HCT116 (cell line): ENCODE measurements at regions not wholly inside any gene's neighbourhood (a gene's known extent, or its start where the extent isn't known, plus 50 kb on each side); places are given as distances from the start of the nearest gene placed in this dataset.

Source experiments
- ATAC-seq: fragments of 200-7000 bp; cut with Tn5 transposase; 2 replicates; pipeline ENCODE4 v1.9.1; 2020; ENCODE audit warnings: mild to moderate bottlenecking, moderate library complexity
- BruUV-seq: library from RNA; stranded (reverse); fragments of 400-500 nt; replicated peaks from 2 replicates; lab custom pipeline; 2021; lab: Mats Ljungman, UMichigan
- CTCF ChIA-PET: fragments of 300-600 bp; sonication (Branson Sonifier 250); formaldehyde crosslinking; loops from one replicate; lab custom pipeline; 2021; ENCODE audit warnings: antibody characterized with exemption; lab: Charles Lee
- POLR2A ChIA-PET: fragments of 300-600, 350-600 bp; sonication (Branson Sonifier 250); formaldehyde crosslinking; loops from one replicate; lab custom pipeline; 2021; ENCODE audit warnings: antibody characterized with exemption; lab: Charles Lee
- RAD21 ChIA-PET, 2 experiments: fragments of 300-600 bp; sonication (Branson Sonifier 250); formaldehyde crosslinking; loops; one replicate each; lab custom pipeline; 2023; ENCODE audit warnings: low total read pairs in 2 of 2; ENCODE audit not compliant: uncharacterized antibody in 2 of 2, unreplicated experiment in 2 of 2, low non-redundant PET in 1 of 2; lab: Charles Lee
- DNase-seq: peaks from one replicate; pipeline ENCODE4 v3.0.0-alpha.2; 2010; ENCODE audit warnings: low read depth, low spot score
- H2AFZ ChIP-seq: fragments of 200-600 bp; shearing (Covaris generic), sonication (generic); 2 replicates; pipeline ENCODE4 v1.6.1; 2017; ENCODE audit warnings: low read depth, mixed run types, mixed read lengths, antibody characterized with exemption, low read length; ENCODE audit not compliant: poor library complexity, severe bottlenecking
- H3K27ac ChIP-seq: 2 replicates; pipeline ENCODE4 v1.5.1; 2012; ENCODE audit warnings: low read depth, low read length
- H3K27me3 ChIP-seq: fragments of 200-600 bp; sonication (generic); 2 replicates; pipeline ENCODE4 v1.6.1; 2016; ENCODE audit warnings: mixed run types, low read length, mixed read lengths; ENCODE audit not compliant: insufficient read depth
- H3K36me3 ChIP-seq, 2 experiments: fragments of 200-500 bp in 1 of 2; fragments of 200-600 bp in 1 of 2; sonication (Bioruptor generic) in 1 of 2; sonication (generic) in 1 of 2; 2 replicates each; pipeline versions ENCODE4 v1.5.1 to v1.6.1; 2014 to 2016; ENCODE audit warnings: low read length in 2 of 2, inconsistent platforms in 1 of 2, mixed read lengths in 1 of 2, mixed run types in 1 of 2; ENCODE audit not compliant: insufficient read depth in 2 of 2, control insufficient read depth in 1 of 2
- H3K4me1 ChIP-seq, 2 experiments: fragments of 200-600 bp in 1 of 2; sonication (generic) in 1 of 2; 2 replicates each; pipeline versions ENCODE4 v1.5.1 to v1.6.1; 2012 to 2017; ENCODE audit warnings: low read length in 2 of 2, inconsistent platforms in 1 of 2, mild to moderate bottlenecking in 1 of 2, mixed read lengths in 1 of 2, mixed run types in 1 of 2, moderate library complexity in 1 of 2; ENCODE audit not compliant: insufficient read depth in 2 of 2, control insufficient read depth in 1 of 2
- H3K4me2 ChIP-seq: fragments of 200-600 bp; sonication (generic); 2 replicates; pipeline ENCODE4 v1.6.1; 2017; ENCODE audit warnings: mixed run types, low read length, mixed read lengths
- H3K4me3 ChIP-seq, 2 experiments: fragments of 200-600 bp in 1 of 2; sonication (generic) in 1 of 2; replicated peaks in 1 of 2; 2 replicates each; pipeline ENCODE4 v1.5.1; 2011 to 2016; ENCODE audit warnings: low read length in 2 of 2, control low read depth in 1 of 2, low read depth in 1 of 2, mild to moderate bottlenecking in 1 of 2, mixed read lengths in 1 of 2, mixed run types in 1 of 2
- H3K79me2 ChIP-seq: fragments of 200-600 bp; sonication (generic); 2 replicates; pipeline ENCODE4 v1.6.1; 2017; ENCODE audit warnings: mild to moderate bottlenecking, mixed run types, low read length, moderate library complexity, mixed read lengths; ENCODE audit not compliant: insufficient read depth
- H3K9ac ChIP-seq: fragments of 200-600 bp; sonication (generic); 2 replicates; pipeline ENCODE4 v1.6.1; 2016; ENCODE audit warnings: low read length, mixed read lengths
- H3K9me2 ChIP-seq: fragments of 200-600 bp; sonication (generic), shearing (Covaris generic); 2 replicates; pipeline ENCODE4 v1.6.1; 2017; ENCODE audit warnings: mixed run types, mild to moderate bottlenecking, moderate library complexity; ENCODE audit not compliant: insufficient read depth
- H3K9me3 ChIP-seq, 2 experiments: fragments of 200-500 bp in 1 of 2; fragments of 200-600 bp in 1 of 2; sonication (Bioruptor generic) in 1 of 2; sonication (generic) in 1 of 2; 2 replicates each; pipeline ENCODE4 v1.6.1; 2014 to 2017; ENCODE audit warnings: low read length in 2 of 2, mixed read lengths in 2 of 2, inconsistent platforms in 1 of 2, low read depth in 1 of 2, mild to moderate bottlenecking in 1 of 2, mixed run types in 1 of 2, moderate library complexity in 1 of 2; ENCODE audit not compliant: control insufficient read depth in 1 of 2, insufficient read depth in 1 of 2
- H4K20me1 ChIP-seq: fragments of 200-600 bp; sonication (generic), shearing (Covaris generic); 2 replicates; pipeline ENCODE4 v1.6.1; 2017; ENCODE audit warnings: mixed run types, mild to moderate bottlenecking, moderate library complexity; ENCODE audit not compliant: insufficient read depth
- CBX3 ChIP-seq: IDR thresholded peaks from 2 replicates; pipeline ENCODE4 v1.6.1; 2012; ENCODE audit warnings: low read depth
- CEBPB ChIP-seq: IDR thresholded peaks from 2 replicates; pipeline ENCODE4 v1.6.1; 2012; ENCODE audit warnings: low read depth
- CTCF ChIP-seq, 3 experiments: fragments of 200-600 bp in 1 of 3; sonication (generic) in 1 of 3; IDR thresholded peaks in 2 of 3; conservative IDR thresholded peaks in 1 of 3; 2 replicates each; pipeline ENCODE4 v1.5.1; 2012 to 2017; ENCODE audit warnings: low read depth in 2 of 3, low read length in 2 of 3, antibody characterized with exemption in 1 of 3, borderline replicate concordance in 1 of 3, control low read depth in 1 of 3, mild to moderate bottlenecking in 1 of 3, mixed read lengths in 1 of 3, mixed run types in 1 of 3, moderate library complexity in 1 of 3; ENCODE audit not compliant: insufficient read depth in 1 of 3
- EGR1 ChIP-seq: IDR thresholded peaks from 2 replicates; pipeline ENCODE4 v1.6.1; 2012; ENCODE audit warnings: low read depth
- ELF1 ChIP-seq: IDR thresholded peaks from 2 replicates; pipeline ENCODE4 v1.6.1; 2012; ENCODE audit warnings: low read depth, borderline replicate concordance
- EZH2 ChIP-seq: fragments of 200-600 bp; sonication (generic); IDR thresholded peaks from 2 replicates; pipeline ENCODE4 v1.6.1; 2017; ENCODE audit warnings: antibody characterized with exemption, mixed run types
- FOSL1 ChIP-seq: IDR thresholded peaks from 2 replicates; pipeline ENCODE4 v1.6.1; 2012; ENCODE audit warnings: low read depth
- JUND ChIP-seq: IDR thresholded peaks from 2 replicates; pipeline ENCODE4 v1.6.1; 2012
- POLR2A ChIP-seq: IDR thresholded peaks from 2 replicates; pipeline ENCODE4 v1.7.0; 2011; ENCODE audit warnings: borderline replicate concordance; ENCODE audit not compliant: insufficient read depth, insufficient read length; ENCODE audit errors: extremely low read depth
- POLR2AphosphoS5 ChIP-seq: IDR thresholded peaks from 2 replicates; pipeline ENCODE4 v1.6.1; 2011; ENCODE audit warnings: mild to moderate bottlenecking, low read depth, low read length, moderate library complexity
- RAD21 ChIP-seq: IDR thresholded peaks from 2 replicates; pipeline ENCODE4 v1.6.1; 2012; ENCODE audit warnings: low read depth, mild to moderate bottlenecking
- SIN3A ChIP-seq: IDR thresholded peaks from 2 replicates; pipeline ENCODE4 v1.6.1; 2012; ENCODE audit warnings: low read depth
- SP1 ChIP-seq: IDR thresholded peaks from 2 replicates; pipeline ENCODE4 v1.6.1; 2012; ENCODE audit warnings: low read depth
- TCF7L2 ChIP-seq: IDR thresholded peaks from 2 replicates; pipeline ENCODE4 v1.7.0; 2011; ENCODE audit warnings: borderline replicate concordance, inconsistent platforms; ENCODE audit not compliant: insufficient read depth, insufficient read length; ENCODE audit errors: extremely low read depth
- YY1 ChIP-seq: IDR thresholded peaks from 2 replicates; pipeline ENCODE4 v1.6.1; 2011; ENCODE audit warnings: low read length, low read depth, moderate library complexity, mild to moderate bottlenecking; ENCODE audit not compliant: insufficient replicate concordance; ENCODE audit errors: extremely low read depth
- ZBTB33 ChIP-seq: IDR thresholded peaks from 2 replicates; pipeline ENCODE4 v1.6.1; 2011; ENCODE audit warnings: mild to moderate bottlenecking, low read length, moderate library complexity; ENCODE audit not compliant: insufficient replicate concordance; ENCODE audit errors: extremely low read depth
- ZFX ChIP-seq: fragments of 450-650 bp; IDR thresholded peaks from 2 replicates; pipeline ENCODE4 v1.6.1; 2017
- intact Hi-C: fragments of 100-400 bp; cut with micrococcal nuclease; formaldehyde crosslinking; loops from 2 replicates; pipeline ENCODE4 v1.10.0; 2022
- TF ChIP-seq, protein P1 (sequence below): IDR thresholded peaks from 2 replicates; pipeline ENCODE4 v1.6.1; 2012

DNA sequence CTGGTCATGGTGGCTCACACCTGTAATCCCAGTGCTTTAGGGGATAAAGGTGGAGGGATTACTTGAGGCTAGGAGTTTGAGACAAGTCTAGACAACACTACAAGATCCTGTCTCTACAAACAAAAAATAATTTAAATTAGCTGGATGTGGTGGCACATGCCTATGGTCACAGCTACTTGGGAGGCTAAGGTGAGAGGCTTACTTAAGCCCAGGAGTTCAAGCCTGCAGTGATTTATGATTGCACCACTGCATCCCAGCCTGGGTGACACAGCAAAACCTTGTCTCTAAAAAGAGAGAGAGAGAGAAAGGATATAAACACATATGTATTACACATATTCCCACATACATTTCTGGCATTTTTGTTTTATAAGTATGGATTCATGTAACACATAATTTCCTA, 325.2 kb downstream of the DUSP10 start:
- Histone ChIP-seq H3K4me3 (no peak overlapping the region), H3K4me2 (no peak overlapping the region), H3K9ac (no peak overlapping the region), H3K9me3 (no peaks in the 10 kb centered on the region), H3K79me2 (no peaks in the 10 kb centered on the region), H3K27me3 (no peaks in the 10 kb centered on the region), H3K27ac (no peak overlapping the region), H3K36me3 (no peaks in the 10 kb centered on the region), H3K4me1 (peaks cover 0 to 5% of the 10 kb centered on the region in 2 experiments; a peak in 1 of 4 replicates), H4K20me1 (no peaks in the 10 kb centered on the region), H2AFZ (no peak overlapping the region), H3K9me2 (no peaks in the 10 kb centered on the region)
- TF ChIP-seq RAD21 = no peak
- no peak for TF ChIP-seq JUND
- TF ChIP-seq ELF1 = no peak
- no peak for TF ChIP-seq POLR2AphosphoS5
- no peak for TF ChIP-seq EZH2
- no peak for TF ChIP-seq SP1
- no peak for TF ChIP-seq SIN3A
- no peak for TF ChIP-seq FOSL1
- no peak for TF ChIP-seq TCF7L2
- ChIA-PET POLR2A (no interaction called here), CTCF (no interaction called here), RAD21 (no interaction called here)
- DNase-seq (no peak), ATAC-seq (no peak)
- BruUV-seq = no TSS peak
- intact Hi-C loops = loop anchor here (5.0 kb wide), 1 partner anchor 539 kb away; the partner anchor contains the start of gene HLX

DNA sequence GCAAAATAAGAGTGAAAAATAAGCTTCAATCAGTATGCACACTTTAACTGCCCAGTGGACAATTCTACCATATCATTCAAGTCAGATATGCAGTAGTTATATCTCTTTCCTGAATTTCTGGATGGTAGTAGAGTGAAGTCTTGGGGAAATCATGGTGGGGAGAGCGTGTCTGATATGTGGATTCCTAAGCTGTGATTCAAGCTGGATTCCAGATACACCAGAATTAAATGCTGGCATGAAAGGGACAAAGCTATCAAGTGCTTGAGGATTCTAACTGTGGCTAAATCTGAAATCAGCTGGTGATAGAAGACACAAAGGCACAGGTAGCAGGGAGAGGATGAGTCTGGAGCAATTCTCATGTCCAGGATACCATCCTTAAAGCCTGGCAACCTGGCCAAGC, 323.5 kb downstream of the DUSP10 start:
- intact Hi-C loops = loop anchor here (5.0 kb wide), 1 partner anchor 541 kb away; the partner anchor contains the start of gene HLX
- RAD21 ChIA-PET = no interaction called here
- CTCF ChIA-PET = interaction anchor here (0.9 kb wide), 1 partner anchor 154 kb away, joined by 3 read pairs; no protein-coding TSS in a partner anchor
- TF ChIP-seq CTCF (IDR thresholded peaks at IDR 0.05 in 2 of 3, conservative IDR thresholded peaks at IDR 0.05 in 1 of 3; ENCODE audit: borderline replicate concordance in 1 of 3, insufficient read depth in 1 of 3, low read depth in 2 of 3, low read length in 2 of 3) (no peak), SP1 (no peak), ZFX (no peak), EZH2 (no peak), YY1 (no peak), POLR2A (no peak), EGR1 (no peak), POLR2AphosphoS5 (no peak), ZBTB33 (no peak), CBX3 (no peak), RAD21 (no peak), CEBPB (no peak), ELF1 (no peak)
- TF ChIP-seq, protein P1, sequence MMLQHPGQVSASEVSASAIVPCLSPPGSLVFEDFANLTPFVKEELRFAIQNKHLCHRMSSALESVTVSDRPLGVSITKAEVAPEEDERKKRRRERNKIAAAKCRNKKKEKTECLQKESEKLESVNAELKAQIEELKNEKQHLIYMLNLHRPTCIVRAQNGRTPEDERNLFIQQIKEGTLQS = no peak

More for the DNA sequence above, 323.5 kb downstream of the DUSP10 start:
- no peaks in the 10 kb centered on the region for H4K20me1 ChIP-seq
- H3K36me3 ChIP-seq = no peaks in the 10 kb centered on the region
- H3K9me3 ChIP-seq = no peaks in the 10 kb centered on the region
- peaks cover 0 to 5% of the 10 kb centered on the region in 2 experiments; a peak in 1 of 4 replicates for H3K4me1 ChIP-seq
- no peak overlapping the region for H3K4me3 ChIP-seq
- H3K9me2 ChIP-seq = no peaks in the 10 kb centered on the region
- no peak for DNase-seq
- BruUV-seq = no TSS peak
- no peak for ATAC-seq
- no peak overlapping the region for H3K4me2 ChIP-seq
- H3K79me2 ChIP-seq = no peaks in the 10 kb centered on the region
- H2AFZ ChIP-seq = no peak overlapping the region
- no peak overlapping the region for H3K27ac ChIP-seq
- no peak overlapping the region for H3K9ac ChIP-seq
- POLR2A ChIA-PET = no interaction called here
- H3K27me3 ChIP-seq = no peaks in the 10 kb centered on the region
